Calu3 (cell line): ENCODE measurements at regions not wholly inside any gene's neighbourhood (a gene's known extent, or its start where the extent isn't known, plus 50 kb on each side); places are given as distances from the start of the nearest gene placed in this dataset.

Experiments used
- BruUV-seq: library from RNA; stranded (reverse); fragments of 400-500 nt; replicated peaks from 2 replicates; lab custom pipeline; 2021; lab: Mats Ljungman, UMichigan
- CTCF ChIA-PET: fragments of 300-600 bp; sonication (Branson Sonifier 250); formaldehyde crosslinking; loops from one replicate; lab custom pipeline; 2022; ENCODE audit warnings: antibody characterized with exemption; lab: Charles Lee
- DNase-seq: peaks from one replicate; pipeline ENCODE4 v3.0.0; 2022
- H3K27ac Mint-ChIP-seq: one replicate; pipeline ENCODE4 v1.8.0; 2022; ENCODE audit warnings: mixed read lengths; ENCODE audit not compliant: unreplicated experiment
- H3K27me3 Mint-ChIP-seq: one replicate; pipeline ENCODE4 v1.8.0; 2022; ENCODE audit warnings: mixed read lengths; ENCODE audit not compliant: unreplicated experiment
- H3K36me3 Mint-ChIP-seq: one replicate; pipeline ENCODE4 v1.8.0; 2022; ENCODE audit warnings: mild to moderate bottlenecking, moderate library complexity, mixed read lengths; ENCODE audit not compliant: insufficient read depth, unreplicated experiment
- H3K4me1 Mint-ChIP-seq: one replicate; pipeline ENCODE4 v1.8.0; 2022; ENCODE audit warnings: mild to moderate bottlenecking, low read depth, mixed read lengths; ENCODE audit not compliant: unreplicated experiment
- H3K4me3 Mint-ChIP-seq: one replicate; pipeline ENCODE4 v1.8.0; 2022; ENCODE audit warnings: mild to moderate bottlenecking, low read depth, moderate library complexity, mixed read lengths; ENCODE audit not compliant: unreplicated experiment
- H3K9me3 Mint-ChIP-seq: one replicate; pipeline ENCODE4 v1.8.0; 2022; ENCODE audit warnings: low read depth, mixed read lengths; ENCODE audit not compliant: unreplicated experiment
- intact Hi-C: fragments of 100-400 bp; cut with micrococcal nuclease; formaldehyde crosslinking; loops from one replicate; pipeline ENCODE4 v1.10.0; 2022; ENCODE audit not compliant: unreplicated experiment
- TF ChIP-seq, protein P1 (sequence below): fragments of 200-600 bp; IDR thresholded peaks from one replicate; pipeline ENCODE4 v1.8.0; 2022; ENCODE audit warnings: antibody characterized with exemption; ENCODE audit not compliant: unreplicated experiment

DNA sequence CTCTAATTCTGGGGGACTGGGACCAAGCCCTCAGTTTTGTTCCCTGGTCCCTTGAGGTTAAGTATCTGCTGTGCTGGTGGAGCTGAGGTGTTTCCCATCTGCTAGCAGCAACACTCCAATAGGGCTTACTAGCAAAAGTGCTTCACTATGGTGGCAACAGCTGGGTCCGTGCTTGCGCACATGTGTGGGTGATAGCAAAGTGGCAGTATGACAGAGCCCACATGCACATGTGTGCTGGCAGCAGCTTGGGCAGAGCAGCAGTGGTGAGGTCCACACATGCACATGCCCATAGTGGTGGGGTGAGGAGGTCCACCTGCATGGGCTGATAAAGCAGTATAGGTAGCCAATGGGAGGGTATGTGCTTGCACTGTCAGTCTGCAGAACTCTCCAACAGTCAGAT is 1723.7 kb downstream of the SUCLG1 start:
- no peak for DNase-seq
- Mint-ChIP-seq H3K27me3 (no peaks in the 10 kb centered on the region), H3K4me3 (no peak overlapping the region), H3K4me1 (no peaks in the 10 kb centered on the region), H3K36me3 (no peaks in the 10 kb centered on the region), H3K27ac (no peak overlapping the region), H3K9me3 (no peaks in the 10 kb centered on the region)
- TF ChIP-seq, protein P1, sequence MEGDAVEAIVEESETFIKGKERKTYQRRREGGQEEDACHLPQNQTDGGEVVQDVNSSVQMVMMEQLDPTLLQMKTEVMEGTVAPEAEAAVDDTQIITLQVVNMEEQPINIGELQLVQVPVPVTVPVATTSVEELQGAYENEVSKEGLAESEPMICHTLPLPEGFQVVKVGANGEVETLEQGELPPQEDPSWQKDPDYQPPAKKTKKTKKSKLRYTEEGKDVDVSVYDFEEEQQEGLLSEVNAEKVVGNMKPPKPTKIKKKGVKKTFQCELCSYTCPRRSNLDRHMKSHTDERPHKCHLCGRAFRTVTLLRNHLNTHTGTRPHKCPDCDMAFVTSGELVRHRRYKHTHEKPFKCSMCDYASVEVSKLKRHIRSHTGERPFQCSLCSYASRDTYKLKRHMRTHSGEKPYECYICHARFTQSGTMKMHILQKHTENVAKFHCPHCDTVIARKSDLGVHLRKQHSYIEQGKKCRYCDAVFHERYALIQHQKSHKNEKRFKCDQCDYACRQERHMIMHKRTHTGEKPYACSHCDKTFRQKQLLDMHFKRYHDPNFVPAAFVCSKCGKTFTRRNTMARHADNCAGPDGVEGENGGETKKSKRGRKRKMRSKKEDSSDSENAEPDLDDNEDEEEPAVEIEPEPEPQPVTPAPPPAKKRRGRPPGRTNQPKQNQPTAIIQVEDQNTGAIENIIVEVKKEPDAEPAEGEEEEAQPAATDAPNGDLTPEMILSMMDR: no peak
- CTCF ChIA-PET: no interaction called here
- no TSS peak for BruUV-seq
- intact Hi-C loops: no loop called here

GRCh38 chr2:82731824-82732223 is 1727.3 kb downstream of the SUCLG1 start:
- Mint-ChIP-seq H3K4me1 (no peaks in the 10 kb centered on the region), H3K27me3 (no peaks in the 10 kb centered on the region), H3K4me3 (no peak overlapping the region), H3K27ac (no peak overlapping the region), H3K36me3 (no peaks in the 10 kb centered on the region), H3K9me3 (no peaks in the 10 kb centered on the region)
- DNase-seq: no peak
- CTCF ChIA-PET: no interaction called here
- BruUV-seq: no TSS peak
- TF ChIP-seq, protein P1: no peak
- intact Hi-C loops: no loop called here

- no peaks in the 10 kb centered on the region for H3K27me3 Mint-ChIP-seq
- H3K9me3 Mint-ChIP-seq: no peaks in the 10 kb centered on the region
- intact Hi-C loops: no loop called here
- no peak for DNase-seq
- H3K4me3 Mint-ChIP-seq: no peak overlapping the region
- no peaks in the 10 kb centered on the region for H3K36me3 Mint-ChIP-seq
- H3K27ac Mint-ChIP-seq: no peak overlapping the region
- CTCF ChIA-PET: no interaction called here
- no peaks in the 10 kb centered on the region for H3K4me1 Mint-ChIP-seq
- no TSS peak for BruUV-seq
- TF ChIP-seq, protein P1: no peak
Observed at GRCh38 chr2:82730811-82731210, 1728.3 kb downstream of the SUCLG1 start.

DNA sequence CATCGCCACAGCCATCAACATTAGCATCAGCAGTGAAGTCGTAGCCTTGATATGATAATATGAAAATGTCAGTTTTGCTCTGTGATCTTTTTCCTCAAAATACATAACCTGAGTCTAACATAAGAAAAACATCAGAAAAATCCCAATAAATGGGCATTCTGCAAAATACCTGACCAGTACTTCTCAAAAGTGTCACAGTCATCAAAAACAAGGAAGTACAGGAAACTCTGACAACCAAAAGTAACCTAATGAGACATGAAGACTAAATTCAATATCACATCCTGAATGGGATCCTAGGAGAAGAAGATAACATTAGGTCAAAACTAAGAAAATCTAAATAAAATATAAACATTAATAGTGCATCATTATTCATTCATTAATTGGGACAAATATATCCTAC is 1731.0 kb downstream of the SUCLG1 start:
- CTCF ChIA-PET: no interaction called here
- Mint-ChIP-seq H3K4me3 (no peak overlapping the region), H3K27me3 (no peaks in the 10 kb centered on the region), H3K36me3 (no peaks in the 10 kb centered on the region), H3K9me3 (no peaks in the 10 kb centered on the region), H3K4me1 (no peaks in the 10 kb centered on the region), H3K27ac (no peak overlapping the region)
- BruUV-seq: no TSS peak
- TF ChIP-seq, protein P1: no peak
- no peak for DNase-seq
- intact Hi-C loops: no loop called here
